SU-DHL-6 (cell line): ENCODE measurements at regions not wholly inside any gene's neighbourhood (a gene's known extent, or its start where the extent isn't known, plus 50 kb on each side); places are given as distances from the start of the nearest gene placed in this dataset.

Experiments
- H2AFZ ChIP-seq: fragments of 200-600 bp; sonication (generic); 2 replicates; pipeline ENCODE4 v1.6.1; 2014; ENCODE audit warnings: low read depth, mild to moderate bottlenecking, moderate library complexity, mixed read lengths, antibody characterized with exemption, low read length; ENCODE audit not compliant: severe bottlenecking
- H3F3A ChIP-seq: fragments of 200-600 bp; shearing (Covaris generic); 2 replicates; pipeline ENCODE4 v1.6.0; 2016; ENCODE audit warnings: antibody characterized with exemption, mild to moderate bottlenecking; ENCODE audit not compliant: insufficient read depth
- H3K27ac ChIP-seq: fragments of 200-600 bp; sonication (generic); 2 replicates; pipeline ENCODE4 v1.5.1; 2016; ENCODE audit warnings: low read depth, mild to moderate bottlenecking, low read length, moderate library complexity, mixed read lengths
- H3K27me3 ChIP-seq: fragments of 200-600 bp; sonication (generic), shearing (Covaris generic); 2 replicates; pipeline ENCODE4 v1.6.0; 2014; ENCODE audit warnings: mild to moderate bottlenecking, low read length
- H3K36me3 ChIP-seq: fragments of 200-600 bp; sonication (generic); 2 replicates; pipeline ENCODE4 v1.6.1; 2014; ENCODE audit warnings: mild to moderate bottlenecking, low read length, mixed read lengths
- H3K4me2 ChIP-seq: fragments of 300-600, 200-600 bp; shearing (Covaris generic), sonication (generic); 2 replicates; pipeline ENCODE4 v1.6.0; 2014; ENCODE audit warnings: low read length, low read depth, mild to moderate bottlenecking; ENCODE audit not compliant: poor library complexity, severe bottlenecking
- H3K4me3 ChIP-seq: fragments of 200-600 bp; sonication (generic); 2 replicates; pipeline ENCODE4 v1.5.1; 2014; ENCODE audit warnings: antibody characterized with exemption, low read length, mild to moderate bottlenecking, mixed read lengths; ENCODE audit not compliant: insufficient read depth, poor library complexity, severe bottlenecking
- H3K79me2 ChIP-seq: fragments of 200-600 bp; sonication (generic); 2 replicates; pipeline ENCODE4 v1.6.1; 2014; ENCODE audit warnings: mild to moderate bottlenecking, low read length, moderate library complexity; ENCODE audit not compliant: insufficient read depth
- H3K9ac ChIP-seq: fragments of 200-600 bp; sonication (generic); 2 replicates; pipeline ENCODE4 v1.7.0; 2014; ENCODE audit warnings: mild to moderate bottlenecking, low read length
- H3K9me2 ChIP-seq: fragments of 200-600 bp; sonication (generic); replicated peaks from 2 replicates; pipeline ENCODE4 v1.6.1; 2014; ENCODE audit warnings: low read length; ENCODE audit not compliant: insufficient read depth
- H3K9me3 ChIP-seq: fragments of 200-600 bp; sonication (generic); 2 replicates; pipeline ENCODE4 v1.6.1; 2014; ENCODE audit warnings: low read length, mixed read lengths; ENCODE audit not compliant: insufficient read depth
- H4K20me1 ChIP-seq: fragments of 200-600 bp; sonication (generic); 2 replicates; pipeline ENCODE4 v1.6.1; 2014; ENCODE audit warnings: low read depth, mild to moderate bottlenecking, antibody characterized with exemption, low read length, moderate library complexity, mixed read lengths
- CTCF ChIP-seq: fragments of 200-600 bp; sonication (generic); IDR thresholded peaks from one replicate; pipeline ENCODE4 v1.5.1; 2017; ENCODE audit warnings: antibody characterized with exemption, mild to moderate bottlenecking, low read length, moderate library complexity; ENCODE audit not compliant: insufficient read depth, poor library complexity, severe bottlenecking
- EZH2phosphoT487 ChIP-seq: fragments of 200-600 bp; sonication (generic), shearing (Covaris generic); conservative IDR thresholded peaks from 2 replicates; pipeline ENCODE4 v1.6.1; 2018; ENCODE audit warnings: mild to moderate bottlenecking, antibody characterized with exemption, low read length, moderate library complexity, mixed read lengths

- no peaks in the 10 kb centered on the region for H3F3A ChIP-seq
- no peaks in the 10 kb centered on the region for H3K9me3 ChIP-seq
- no peak overlapping the region for H3K4me2 ChIP-seq
- H3K9ac ChIP-seq: no peak overlapping the region
- no peaks in the 10 kb centered on the region for H3K36me3 ChIP-seq
- no peak overlapping the region for H2AFZ ChIP-seq
- TF ChIP-seq EZH2phosphoT487: no peak
- no peak for TF ChIP-seq CTCF
- H3K4me3 ChIP-seq: no peak overlapping the region
- no peaks in the 10 kb centered on the region for H3K79me2 ChIP-seq
- H3K27me3 ChIP-seq: no peaks in the 10 kb centered on the region
- no peak overlapping the region for H3K27ac ChIP-seq
- H3K9me2 ChIP-seq: no peaks in the 10 kb centered on the region; the same call in 1 of the 2 replicates
- no peaks in the 10 kb centered on the region for H4K20me1 ChIP-seq
Measured at GRCh38 chr11:95506777-95507176, 275.8 kb upstream of the SESN3 start.

DNA sequence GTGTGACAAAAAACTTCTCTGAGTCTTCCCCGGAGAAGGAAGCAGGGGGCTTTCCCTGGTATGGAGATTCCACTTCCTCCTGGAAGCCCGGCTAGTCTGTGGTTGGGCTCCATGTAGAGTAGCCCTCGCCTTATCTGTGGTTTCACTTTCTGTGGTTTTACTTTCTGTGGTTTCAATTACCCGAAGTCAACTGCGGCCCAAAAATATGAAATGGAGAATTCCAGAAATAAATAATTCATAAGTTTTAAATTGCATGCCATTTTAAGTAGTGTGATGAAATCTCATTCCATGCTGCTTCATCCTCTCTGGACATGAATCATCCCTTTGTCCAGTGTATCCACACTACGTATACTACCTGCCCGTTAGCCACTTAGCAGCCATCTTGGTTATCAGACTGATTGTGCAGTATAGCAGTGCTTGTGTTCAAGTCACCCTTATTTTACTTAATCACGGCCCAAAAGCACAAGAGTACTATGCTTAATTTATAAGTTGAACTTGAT lies 275.0 kb upstream of the SESN3 start:
- Histone ChIP-seq H3K4me2 (no peak overlapping the region), H3K79me2 (no peaks in the 10 kb centered on the region), H3K27ac (no peak overlapping the region), H3K9me2 (no peaks in the 10 kb centered on the region; the same call in 1 of the 2 replicates), H3K4me3 (no peak overlapping the region), H4K20me1 (no peaks in the 10 kb centered on the region), H3K9ac (no peak overlapping the region), H2AFZ (no peak overlapping the region), H3K27me3 (no peaks in the 10 kb centered on the region), H3K36me3 (no peaks in the 10 kb centered on the region), H3K9me3 (no peaks in the 10 kb centered on the region), H3F3A (no peaks in the 10 kb centered on the region)
- TF ChIP-seq EZH2phosphoT487 (no peak), CTCF (no peak)

DNA sequence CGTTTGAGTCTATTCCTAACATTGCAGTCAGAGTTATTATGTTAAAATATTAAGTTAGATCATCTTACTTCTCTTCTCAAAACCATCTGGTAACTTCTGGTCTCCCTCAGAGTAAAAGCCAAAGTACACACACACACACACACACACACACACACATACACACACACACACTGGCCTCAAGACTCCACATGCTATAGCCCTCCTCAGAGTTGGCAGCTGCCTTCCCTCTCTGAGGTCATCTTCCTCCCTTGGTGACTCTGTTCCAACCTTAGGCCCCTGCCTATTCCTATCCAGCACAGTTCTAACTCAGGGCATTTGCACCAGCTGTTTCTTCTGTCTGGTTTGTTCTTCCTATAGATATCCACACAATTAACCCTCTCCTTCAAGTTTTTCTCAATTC lies 272.0 kb upstream of the SESN3 start:
- Histone ChIP-seq H3K4me2 (no peak overlapping the region), H3K9me3 (no peaks in the 10 kb centered on the region), H3K9me2 (no peaks in the 10 kb centered on the region), H3K27me3 (no peaks in the 10 kb centered on the region), H3F3A (no peaks in the 10 kb centered on the region), H3K27ac (no peak overlapping the region), H4K20me1 (no peaks in the 10 kb centered on the region), H3K4me3 (no peak overlapping the region), H3K9ac (no peak overlapping the region), H2AFZ (no peak overlapping the region), H3K79me2 (no peaks in the 10 kb centered on the region), H3K36me3 (no peaks in the 10 kb centered on the region)
- TF ChIP-seq CTCF (no peak), EZH2phosphoT487 (no peak)
